GM23338 (cell line): ENCODE measurements at regions not wholly inside any gene's neighbourhood (a gene's known extent, or its start where the extent isn't known, plus 50 kb on each side); places are given as distances from the start of the nearest gene placed in this dataset.

Experiments
- ATAC-seq: fragments of 200-7000 bp; cut with Tn5 transposase; 3 replicates; pipeline ENCODE4 v1.9.1; 2020
- DNase-seq: peaks from one replicate; pipeline ENCODE4 v3.0.0-alpha.2; 2015; ENCODE audit warnings: low spot score
- H2AFZ ChIP-seq: fragments of 200-600 bp; sonication (generic); 2 replicates; pipeline ENCODE4 v1.8.0; 2016; ENCODE audit warnings: antibody characterized with exemption, mild to moderate bottlenecking, moderate library complexity
- H3F3A ChIP-seq: fragments of 200-600 bp; sonication (generic); replicated peaks from 2 replicates; pipeline ENCODE4 v1.8.0; 2017; ENCODE audit warnings: antibody characterized with exemption, mixed run types, low read depth
- H3K27ac ChIP-seq: fragments of 200-600 bp; sonication (generic); 2 replicates; pipeline ENCODE4 v1.6.1; 2016; ENCODE audit warnings: low read depth
- H3K27me3 ChIP-seq: fragments of 200-600 bp; sonication (generic); 2 replicates; pipeline ENCODE4 v1.8.0; 2016; ENCODE audit warnings: mild to moderate bottlenecking, mixed run types, moderate library complexity; ENCODE audit not compliant: insufficient read depth
- H3K36me3 ChIP-seq: fragments of 200-600 bp; sonication (generic); 2 replicates; pipeline ENCODE4 v1.8.0; 2016; ENCODE audit warnings: mild to moderate bottlenecking; ENCODE audit not compliant: insufficient read depth
- H3K4me1 ChIP-seq: fragments of 200-600 bp; sonication (generic); 2 replicates; pipeline ENCODE4 v1.8.0; 2016; ENCODE audit warnings: mild to moderate bottlenecking, moderate library complexity; ENCODE audit not compliant: insufficient read depth
- H3K4me2 ChIP-seq: fragments of 200-600 bp; sonication (generic); 2 replicates; pipeline ENCODE4 v1.7.1; 2017; ENCODE audit warnings: mixed run types
- H3K4me3 ChIP-seq: fragments of 200-600 bp; sonication (generic); 2 replicates; pipeline ENCODE4 v1.6.1; 2016; ENCODE audit warnings: mixed run types
- H3K79me2 ChIP-seq: fragments of 200-600 bp; sonication (generic); replicated peaks from 2 replicates; pipeline ENCODE4 v1.8.0; 2017; ENCODE audit warnings: mild to moderate bottlenecking; ENCODE audit not compliant: insufficient read depth
- H3K9me2 ChIP-seq: fragments of 200-600 bp; sonication (generic); 2 replicates; pipeline ENCODE4 v1.8.0; 2017; ENCODE audit not compliant: insufficient read depth
- H4K20me1 ChIP-seq: fragments of 200-600 bp; sonication (generic); replicated peaks from 2 replicates; pipeline ENCODE4 v1.8.0; 2017; ENCODE audit warnings: mild to moderate bottlenecking; ENCODE audit not compliant: insufficient read depth
- H3K27ac Mint-ChIP-seq: 2 replicates; pipeline ENCODE4 v1.8.0; 2020; ENCODE audit warnings: inconsistent platforms, mild to moderate bottlenecking, moderate library complexity, mixed read lengths
- H3K27me3 Mint-ChIP-seq: 3 replicates; pipeline ENCODE4 v1.8.0; 2022; ENCODE audit warnings: low read depth, mild to moderate bottlenecking, moderate library complexity, mixed read lengths, inconsistent platforms; ENCODE audit not compliant: insufficient read depth, poor library complexity
- H3K36me3 Mint-ChIP-seq: 3 replicates; pipeline ENCODE4 v1.8.0; 2021; ENCODE audit warnings: low read depth, mild to moderate bottlenecking, inconsistent platforms, moderate library complexity, mixed read lengths
- H3K4me1 Mint-ChIP-seq: 3 replicates; pipeline ENCODE4 v1.8.0; 2020; ENCODE audit warnings: mild to moderate bottlenecking, inconsistent platforms, mixed read lengths
- H3K4me3 Mint-ChIP-seq: 3 replicates; pipeline ENCODE4 v1.8.0; 2021; ENCODE audit warnings: moderate library complexity, mild to moderate bottlenecking, inconsistent platforms, mixed read lengths
- H3K9me3 Mint-ChIP-seq: 3 replicates; pipeline ENCODE4 v1.8.0; 2020; ENCODE audit warnings: moderate library complexity, mild to moderate bottlenecking, inconsistent platforms, mixed read lengths
- CTCF ChIP-seq, 2 experiments: fragments of 200-600 bp in 1 of 2; sonication (generic) in 1 of 2; conservative IDR thresholded peaks; 2 replicates each; pipeline versions ENCODE4 v1.5.1 to v1.6.1; 2016 to 2017; ENCODE audit warnings: antibody characterized with exemption in 2 of 2, low read depth in 2 of 2, mild to moderate bottlenecking in 2 of 2, moderate library complexity in 1 of 2
- ETS1 ChIP-seq: IDR thresholded peaks from 2 replicates; pipeline ENCODE4 v1.6.1; 2016; ENCODE audit warnings: antibody characterized with exemption
- EZH2phosphoT487 ChIP-seq: fragments of 200-600 bp; sonication (generic); IDR thresholded peaks from one replicate; pipeline ENCODE4 v1.8.1; 2018; ENCODE audit warnings: antibody characterized with exemption; ENCODE audit not compliant: unreplicated experiment
- JUNB ChIP-seq: IDR thresholded peaks from one replicate; pipeline ENCODE4 v1.6.1; 2016; ENCODE audit warnings: antibody characterized with exemption; ENCODE audit not compliant: unreplicated experiment
- NANOG ChIP-seq: IDR thresholded peaks from 2 replicates; pipeline ENCODE4 v1.6.1; 2016; ENCODE audit warnings: antibody characterized with exemption, borderline replicate concordance
- POLR2AphosphoS5 ChIP-seq: IDR thresholded peaks from 2 replicates; pipeline ENCODE4 v1.6.1; 2016; ENCODE audit warnings: antibody characterized with exemption, low read depth
- ZNF114 ChIP-seq: fragments of 250-450 bp; sonication (Bioruptor Pico); IDR thresholded peaks from 2 replicates; pipeline ENCODE4 v1.5.0; 2020; ENCODE audit warnings: mild to moderate bottlenecking, moderate library complexity
- ZNF462 ChIP-seq: fragments of 250-450 bp; sonication (Bioruptor Pico); IDR thresholded peaks from 2 replicates; pipeline ENCODE4 v1.5.0; 2020; ENCODE audit warnings: mild to moderate bottlenecking, moderate library complexity

- TF ChIP-seq ZNF462 (CRISPR knock-in tag) (no peak), ETS1 (no peak), CTCF (conservative IDR thresholded peaks at IDR 0.05; ENCODE audit: low read depth in 2 of 2) (no peak)
These were observed 57.4 kb upstream of the WNT11 start (continued) for GRCh38 chr11:76263657-76264056.

GRCh38 chr11:76263166-76263565, 56.9 kb upstream of the WNT11 start:
- H3F3A ChIP-seq, result no peaks in the 10 kb centered on the region
- H3K27ac Mint-ChIP-seq, result no peak overlapping the region
- no peaks in the 10 kb centered on the region for H3K4me1 Mint-ChIP-seq
- H3K27ac ChIP-seq, result no peak overlapping the region
- H3K4me3 ChIP-seq, result no peak overlapping the region
- ATAC-seq (no peak), DNase-seq (no peak)
- peaks cover 2% of the 10 kb centered on the region for H3K27me3 Mint-ChIP-seq
- H2AFZ ChIP-seq, result no peak overlapping the region
- H3K9me2 ChIP-seq, result no peaks in the 10 kb centered on the region
- no peaks in the 10 kb centered on the region for H3K4me1 ChIP-seq
- no peaks in the 10 kb centered on the region for H3K9me3 Mint-ChIP-seq
- H3K36me3 ChIP-seq, result no peaks in the 10 kb centered on the region
- H3K27me3 ChIP-seq, result no peaks in the 10 kb centered on the region
- no peaks in the 10 kb centered on the region for H4K20me1 ChIP-seq
- H3K4me2 ChIP-seq, result no peak overlapping the region
- H3K4me3 Mint-ChIP-seq, result no peak overlapping the region
- H3K36me3 Mint-ChIP-seq, result no peaks in the 10 kb centered on the region
- no peaks in the 10 kb centered on the region for H3K79me2 ChIP-seq
- TF ChIP-seq EZH2phosphoT487 (no peak), NANOG (no peak), JUNB (no peak), ZNF462 (CRISPR knock-in tag) (no peak), ZNF114 (CRISPR knock-in tag) (no peak), POLR2AphosphoS5 (no peak)
